Endometrial microvascular endothelial cells (primary cell): ENCODE measurements at regions not wholly inside any gene's neighbourhood (a gene's known extent, or its start where the extent isn't known, plus 50 kb on each side); places are given as distances from the start of the nearest gene placed in this dataset.
"Not testable (repeated sequence)": the region's sequence is repeated elsewhere in the genome, so short reads cannot be mapped to it uniquely, and the experiment has no call there.

ENCODE experiments used
- in situ Hi-C: cut with HindIII; loops from 2 replicates; pipeline ENCODE4 v1.10.0; 2017; ENCODE audit warnings: low sequenced_read_pairs, low pct_unique_long_range_greater_than_20kb; ENCODE audit errors: inconsistent ontology term

- in situ Hi-C loops, result no loop called here
Observed at GRCh38 chr15:81849289-81849688, 196.5 kb downstream of the MEX3B start.

DNA sequence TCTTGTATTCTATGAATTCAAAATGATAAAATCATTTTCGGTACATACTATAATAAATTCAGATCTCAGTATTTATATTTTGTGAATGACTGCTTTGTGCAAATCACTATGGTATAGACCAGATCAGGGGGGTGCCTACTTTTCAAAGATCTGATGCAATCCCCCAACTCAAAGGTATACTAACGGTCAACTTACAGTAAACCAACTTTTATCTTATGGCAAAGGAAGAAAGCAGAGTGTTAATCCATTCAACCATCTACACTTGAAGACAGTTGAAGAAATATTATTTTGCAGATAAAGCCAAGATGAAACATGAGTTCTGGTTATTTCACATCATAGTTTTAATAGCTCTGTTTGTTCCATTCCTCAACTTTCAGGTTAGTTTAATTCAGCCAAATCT is 197.1 kb downstream of the MEX3B start:
- in situ Hi-C loops, result no loop called here

DNA sequence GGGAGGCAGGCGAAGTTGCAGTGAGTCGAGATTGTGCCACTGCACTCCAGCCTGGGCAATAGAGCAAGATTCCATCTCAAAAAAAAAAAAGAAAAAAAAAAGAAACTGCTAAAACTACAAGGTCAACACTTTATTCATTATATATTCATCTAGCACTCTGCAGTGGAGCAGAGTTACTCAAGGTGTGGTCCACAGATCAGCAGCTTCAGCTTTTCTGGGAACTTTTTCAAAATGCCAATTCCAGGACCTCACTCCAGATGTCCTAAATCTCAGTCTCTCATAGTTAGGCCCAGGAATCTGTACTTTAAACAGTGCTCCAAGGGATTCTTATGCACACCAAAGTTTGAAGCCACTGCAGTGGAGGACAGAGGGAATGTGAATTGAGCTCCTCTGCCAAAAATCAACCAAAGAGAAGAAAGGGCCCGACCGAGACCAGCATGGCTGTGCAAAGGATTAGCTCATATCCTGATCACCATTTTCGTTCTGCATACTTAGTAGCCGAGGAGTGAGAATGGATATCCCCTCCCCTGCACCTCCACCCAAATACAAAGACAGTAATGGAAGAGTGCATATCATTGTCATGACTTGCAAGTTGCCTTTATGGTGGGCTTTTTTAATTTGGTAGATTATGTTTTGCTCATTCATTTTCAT is 201.9 kb downstream of the MEX3B start:
- in situ Hi-C loops, result no loop called here

DNA sequence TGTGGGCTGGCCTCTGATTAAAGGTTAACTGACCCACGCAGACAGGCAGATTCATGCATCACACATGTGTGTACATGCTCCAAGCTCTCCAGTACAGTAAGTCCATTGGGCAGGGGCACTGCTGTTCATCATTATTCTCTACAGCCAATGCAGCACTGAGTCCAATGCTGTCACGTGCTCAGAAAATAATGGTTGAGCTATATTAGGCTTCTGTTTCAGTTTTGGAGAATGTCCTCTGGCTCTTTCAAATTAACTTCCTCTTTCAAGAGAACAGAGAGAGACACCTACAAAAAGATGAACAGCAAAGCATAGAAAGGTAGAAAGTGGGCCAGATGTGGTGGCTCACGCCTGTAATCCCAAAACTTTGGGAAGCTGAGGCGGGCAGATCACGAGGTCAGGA is 202.6 kb downstream of the MEX3B start:
- in situ Hi-C loops, result no loop called here

- in situ Hi-C loops, result no loop called here
Observed at GRCh38 chr15:81839387-81839786, 206.4 kb downstream of the MEX3B start.

DNA sequence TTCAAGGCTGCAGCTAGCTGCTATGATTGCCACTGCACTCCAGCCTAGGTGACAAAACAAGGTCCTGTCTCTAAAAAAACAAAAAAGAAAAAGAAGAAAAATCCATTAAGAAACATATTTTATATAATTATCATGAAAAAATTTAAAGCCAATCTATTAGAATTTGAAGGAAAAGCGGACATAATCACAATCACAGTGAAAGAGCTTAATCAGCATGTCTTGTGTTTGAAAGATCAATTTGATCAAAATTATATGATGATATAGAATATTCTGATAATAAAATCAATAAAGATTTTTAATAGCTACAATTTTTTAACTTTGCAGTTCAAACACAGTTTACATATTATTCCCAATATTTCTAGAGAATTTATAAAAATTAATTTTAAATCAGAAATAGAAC is 210.1 kb downstream of the MEX3B start:
- in situ Hi-C loops, result no loop called here

DNA sequence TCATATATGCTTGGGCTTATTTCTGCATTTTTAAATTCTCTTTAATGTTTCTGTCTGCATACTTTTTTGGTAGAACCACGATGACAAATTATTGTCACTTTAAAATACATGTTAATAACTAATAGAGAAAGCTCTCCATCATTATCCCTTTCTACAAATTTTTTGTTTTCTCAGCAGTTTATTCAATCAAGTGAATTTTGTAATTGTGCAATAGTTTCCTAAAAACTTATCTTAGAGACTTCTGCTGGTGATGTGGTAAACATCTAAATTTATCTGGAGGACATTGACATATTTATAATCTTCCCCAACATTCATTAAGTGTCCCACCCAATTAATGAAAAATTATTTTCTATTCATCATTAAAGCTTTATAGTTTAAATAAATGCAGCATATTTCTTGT is 215.3 kb downstream of the MEX3B start:
- in situ Hi-C loops, result no loop called here

GRCh38 chr15:81829918-81830317 is 215.9 kb downstream of the MEX3B start:
- in situ Hi-C loops, result no loop called here

DNA sequence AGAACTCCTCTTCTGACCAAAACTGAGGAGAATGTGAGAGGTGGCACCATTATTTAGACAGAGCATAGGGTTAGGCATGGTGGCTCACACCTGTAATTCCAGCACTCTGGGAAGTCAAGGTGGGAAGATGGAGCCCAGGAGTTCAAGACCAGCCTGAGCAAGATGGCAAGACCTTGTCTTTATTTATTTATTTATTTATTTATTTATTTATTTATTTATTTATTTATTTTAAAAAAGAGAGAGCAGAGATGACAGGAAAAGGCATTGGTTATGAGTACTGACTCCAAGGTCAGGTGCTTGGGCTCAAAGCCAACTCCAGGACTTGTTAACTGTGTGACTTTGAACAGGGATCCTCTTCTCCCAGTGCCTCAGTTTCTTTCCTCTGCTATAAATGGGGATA is 217.7 kb downstream of the MEX3B start:
- in situ Hi-C loops, result no loop called here

DNA sequence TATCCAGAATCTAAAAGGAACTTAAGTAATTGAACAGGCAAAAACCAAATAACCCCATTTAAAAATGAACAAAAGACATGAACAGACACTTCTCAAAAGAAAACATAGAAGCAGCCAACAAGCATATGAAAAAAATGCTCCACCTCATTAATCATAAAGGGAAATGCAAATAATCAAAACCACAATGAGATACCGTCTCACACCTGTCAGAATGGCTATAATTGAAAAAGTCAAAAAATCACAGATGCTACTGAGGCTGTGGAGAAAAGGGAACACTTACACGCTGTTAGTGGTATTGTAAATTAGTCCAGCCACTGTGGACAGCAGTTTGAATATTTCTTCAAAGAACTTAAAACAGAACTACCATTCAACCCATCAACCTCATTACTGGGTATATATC is 220.7 kb downstream of the MEX3B start:
- in situ Hi-C loops, result no loop called here

DNA sequence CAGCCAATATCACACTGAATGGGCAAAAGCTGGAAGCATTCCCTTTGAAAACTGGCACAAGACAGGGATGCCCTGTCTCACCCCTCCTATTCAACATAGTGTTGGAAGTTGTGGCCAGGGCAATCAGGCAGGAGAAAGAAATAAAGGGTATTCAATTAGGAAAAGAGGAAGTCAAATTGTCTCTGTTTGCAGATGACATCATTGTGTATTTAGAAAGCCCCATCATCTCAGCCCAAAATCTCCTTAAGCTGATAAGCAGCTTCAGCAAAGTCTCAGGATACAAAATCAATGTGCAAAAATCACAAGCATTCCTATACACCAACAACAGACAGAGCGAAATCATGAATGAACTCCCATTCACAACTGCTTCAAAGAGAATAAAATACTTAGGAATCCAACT is 223.2 kb downstream of the MEX3B start:
- in situ Hi-C loops, result not testable (repeated sequence)

DNA sequence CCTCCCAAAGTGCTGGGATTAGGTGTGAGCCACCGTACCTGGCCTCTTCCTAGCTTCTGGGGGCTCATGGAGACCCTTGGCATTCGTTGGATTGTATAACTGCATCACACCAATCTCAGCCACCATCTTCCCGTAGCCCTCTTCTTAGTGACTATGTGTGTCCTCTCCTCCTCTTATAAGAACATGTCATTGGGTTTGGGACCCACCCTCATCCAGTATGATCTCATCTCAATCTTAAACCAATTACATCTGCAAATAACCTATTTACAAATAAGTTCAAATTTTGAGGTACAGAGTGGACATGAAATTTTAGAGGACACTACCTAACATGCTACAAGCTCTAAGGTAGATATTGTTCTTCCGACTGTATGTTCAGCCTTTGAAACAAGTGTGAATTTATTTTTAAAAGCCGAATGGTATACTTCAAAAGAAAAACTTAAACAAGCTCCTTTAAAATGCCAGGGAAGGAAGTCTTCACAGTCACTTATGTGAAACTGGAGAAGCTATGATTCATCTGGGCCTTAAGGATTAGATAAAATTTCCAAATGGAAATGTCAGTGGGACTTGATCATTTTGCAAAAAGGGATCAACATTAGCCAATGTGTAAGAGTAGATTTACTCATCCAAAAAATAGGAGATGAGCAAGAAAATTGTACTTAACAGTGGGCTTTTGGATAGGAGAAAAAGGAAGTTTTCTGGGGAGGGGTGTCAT is 225.7 kb downstream of the MEX3B start:
- in situ Hi-C loops, result no loop called here

- in situ Hi-C loops, result no loop called here
Observed at GRCh38 chr15:81814882-81815455, 230.8 kb downstream of the MEX3B start.

DNA sequence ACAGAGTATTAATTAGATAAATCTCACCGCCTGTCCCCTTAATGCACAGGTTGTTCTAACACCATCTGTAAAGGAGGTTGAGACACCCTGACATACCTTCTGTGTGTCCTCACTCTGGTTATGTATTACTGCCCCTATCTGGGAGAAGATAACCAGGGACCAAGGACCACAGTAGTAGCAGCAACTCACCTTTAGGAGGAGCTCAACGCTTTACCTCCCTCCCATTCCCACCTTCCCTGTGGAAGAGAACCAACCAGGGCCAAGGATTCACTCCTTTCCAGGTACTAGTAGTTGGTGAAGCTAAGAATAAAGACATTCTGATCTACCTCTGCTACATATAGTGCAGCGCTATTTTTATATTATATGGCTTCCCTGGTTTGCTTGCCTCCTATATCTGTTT is 232.6 kb downstream of the MEX3B start:
- in situ Hi-C loops, result no loop called here

GRCh38 chr15:81812456-81812855 is 233.4 kb downstream of the MEX3B start:
- in situ Hi-C loops, result no loop called here

- in situ Hi-C loops, result no loop called here
Observed at GRCh38 chr15:81811736-81812135, 234.1 kb downstream of the MEX3B start.

- in situ Hi-C loops, result no loop called here
Observed at GRCh38 chr15:81809543-81809942, 236.3 kb downstream of the MEX3B start.

- in situ Hi-C loops, result no loop called here
Observed at GRCh38 chr15:81807806-81808205, 238.0 kb downstream of the MEX3B start.

DNA sequence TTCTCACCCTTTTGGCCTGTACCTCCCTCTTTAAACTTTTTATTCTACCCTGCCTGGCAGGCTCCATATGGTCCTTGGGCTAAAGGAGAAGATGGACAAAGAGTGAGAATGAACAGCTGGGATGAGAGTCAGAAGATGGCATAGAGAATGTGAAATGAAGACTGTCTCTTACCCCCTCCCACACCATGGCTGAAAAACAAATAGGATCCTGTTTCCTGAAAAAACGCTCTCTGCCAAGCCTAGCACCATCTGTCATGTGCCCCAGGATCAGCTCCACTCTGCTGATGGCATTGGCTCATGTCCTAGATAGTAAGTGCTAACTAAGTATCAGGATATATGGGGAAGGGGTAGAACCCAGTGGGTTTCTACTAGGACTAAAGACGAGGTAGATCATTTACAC is 238.6 kb downstream of the MEX3B start:
- in situ Hi-C loops, result no loop called here

DNA sequence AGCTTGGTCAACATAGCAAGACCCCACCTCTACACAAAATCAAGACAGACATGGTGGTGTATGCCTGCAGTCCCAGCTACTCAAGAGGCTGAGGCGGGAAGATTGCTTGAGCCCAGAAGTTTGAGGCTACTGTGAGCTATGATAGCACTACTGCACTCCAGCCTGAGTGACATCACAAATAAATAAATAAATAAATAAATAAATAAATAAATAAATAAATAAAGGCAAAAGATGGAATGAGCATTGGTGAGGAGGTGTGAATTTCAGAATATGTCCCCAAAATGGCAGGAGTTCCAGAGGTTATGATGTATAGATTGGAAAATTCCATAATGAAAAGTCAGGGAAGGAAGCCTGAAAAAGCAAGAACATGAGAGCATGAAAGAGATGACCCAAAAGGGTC is 249.9 kb downstream of the MEX3B start:
- in situ Hi-C loops, result no loop called here
